Coronary artery (tissue), 2 donors: ENCODE measurements at regions not wholly inside any gene's neighbourhood (a gene's known extent, or its start where the extent isn't known, plus 50 kb on each side); places are given as distances from the start of the nearest gene placed in this dataset.

Source experiments
- DNase-seq: peaks from one replicate; pipeline ENCODE4 v3.0.0-alpha.2; 2017; ENCODE audit warnings: low spot score
- H3K27ac ChIP-seq, 2 donors: fragments of 200-600 bp; sonication (generic); one replicate each; pipeline ENCODE4 v1.5.1; 2016 to 2019
- H3K4me3 ChIP-seq: fragments of 200-600 bp; sonication (generic); 2 replicates; pipeline ENCODE4 v1.5.1; 2016; ENCODE audit warnings: mild to moderate bottlenecking, moderate library complexity
- TF ChIP-seq, protein P1 (sequence below): fragments of 200-600 bp; sonication (generic); IDR thresholded peaks from one replicate; pipeline ENCODE4 v1.5.1; 2019; ENCODE audit warnings: antibody characterized with exemption

- no peak overlapping the region for H3K4me3 ChIP-seq
- TF ChIP-seq, protein P1, sequence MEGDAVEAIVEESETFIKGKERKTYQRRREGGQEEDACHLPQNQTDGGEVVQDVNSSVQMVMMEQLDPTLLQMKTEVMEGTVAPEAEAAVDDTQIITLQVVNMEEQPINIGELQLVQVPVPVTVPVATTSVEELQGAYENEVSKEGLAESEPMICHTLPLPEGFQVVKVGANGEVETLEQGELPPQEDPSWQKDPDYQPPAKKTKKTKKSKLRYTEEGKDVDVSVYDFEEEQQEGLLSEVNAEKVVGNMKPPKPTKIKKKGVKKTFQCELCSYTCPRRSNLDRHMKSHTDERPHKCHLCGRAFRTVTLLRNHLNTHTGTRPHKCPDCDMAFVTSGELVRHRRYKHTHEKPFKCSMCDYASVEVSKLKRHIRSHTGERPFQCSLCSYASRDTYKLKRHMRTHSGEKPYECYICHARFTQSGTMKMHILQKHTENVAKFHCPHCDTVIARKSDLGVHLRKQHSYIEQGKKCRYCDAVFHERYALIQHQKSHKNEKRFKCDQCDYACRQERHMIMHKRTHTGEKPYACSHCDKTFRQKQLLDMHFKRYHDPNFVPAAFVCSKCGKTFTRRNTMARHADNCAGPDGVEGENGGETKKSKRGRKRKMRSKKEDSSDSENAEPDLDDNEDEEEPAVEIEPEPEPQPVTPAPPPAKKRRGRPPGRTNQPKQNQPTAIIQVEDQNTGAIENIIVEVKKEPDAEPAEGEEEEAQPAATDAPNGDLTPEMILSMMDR = no peak
- no peak overlapping the region for H3K27ac ChIP-seq
- DNase-seq = no peak
Observed at GRCh38 chr10:88181902-88182600, 318.6 kb downstream of the PTEN start.

DNA sequence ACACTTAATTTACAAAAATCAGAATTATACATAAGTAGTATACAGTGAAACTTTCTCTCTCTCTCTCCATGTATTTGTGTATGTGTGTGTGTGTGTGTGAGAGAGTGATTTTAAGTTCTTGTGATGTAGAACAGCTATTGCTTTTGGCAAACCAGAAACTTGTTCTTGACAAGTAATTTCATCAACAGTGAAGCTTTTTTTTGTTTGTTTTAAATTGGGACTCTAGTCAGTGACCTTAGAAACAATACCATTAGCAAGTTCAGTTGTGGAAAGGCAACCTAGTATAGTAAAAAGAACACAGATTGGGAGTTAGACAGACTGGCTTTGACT lies 319.1 kb downstream of the PTEN start:
- no peak overlapping the region for H3K4me3 ChIP-seq
- no peak overlapping the region for H3K27ac ChIP-seq
- DNase-seq = no peak
- TF ChIP-seq, protein P1 = no peak

GRCh38 chr10:88184543-88185297 lies 321.3 kb downstream of the PTEN start:
- no peak for DNase-seq
- TF ChIP-seq, protein P1 = no peak
- H3K27ac ChIP-seq = no peak overlapping the region
- no peak overlapping the region for H3K4me3 ChIP-seq

DNA sequence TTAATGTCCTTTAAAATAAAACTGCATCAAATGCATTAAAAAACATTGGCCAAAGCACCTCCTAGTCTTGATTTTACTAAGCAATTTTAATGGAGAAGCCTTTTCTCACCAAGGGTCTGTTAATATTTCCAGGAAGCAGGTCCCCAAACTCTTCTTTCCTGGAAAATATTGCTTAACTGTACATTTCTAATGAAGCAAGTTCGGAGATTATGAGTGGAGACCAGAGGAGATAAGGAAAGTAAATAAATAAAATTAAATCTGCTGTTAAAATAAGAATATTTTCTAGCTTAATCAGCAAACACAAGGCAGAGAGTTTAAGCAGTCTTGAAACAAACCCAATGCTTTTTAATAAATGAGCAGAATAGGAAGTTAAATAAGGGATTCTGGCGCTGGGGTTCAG lies 322.4 kb downstream of the PTEN start:
- no peak overlapping the region for H3K4me3 ChIP-seq
- TF ChIP-seq, protein P1 = no peak
- no peak for DNase-seq
- no peak overlapping the region for H3K27ac ChIP-seq

DNA sequence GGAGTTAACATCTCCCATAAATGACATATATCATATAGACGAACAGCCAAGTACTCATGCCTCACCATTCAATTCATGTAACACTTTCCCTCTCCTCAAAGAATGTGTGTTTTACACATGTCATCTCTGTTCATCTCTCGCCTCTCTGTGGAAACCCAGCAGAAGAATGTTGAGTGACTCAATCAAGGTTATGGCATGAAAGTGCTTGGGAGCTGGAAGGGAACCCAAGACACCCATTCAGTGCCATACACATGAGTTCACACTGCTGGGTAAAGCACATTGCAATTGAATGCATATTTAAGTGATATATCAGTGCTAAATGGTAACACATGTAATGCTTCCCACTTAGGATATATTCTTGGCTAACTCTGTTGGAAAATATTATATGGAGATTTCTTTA lies 322.9 kb downstream of the PTEN start:
- Histone ChIP-seq H3K4me3 (no peak overlapping the region), H3K27ac (no peak overlapping the region)
- TF ChIP-seq, protein P1 = no peak
- no peak for DNase-seq

- Histone ChIP-seq H3K27ac (no peak overlapping the region), H3K4me3 (no peak overlapping the region)
- no peak for DNase-seq
- TF ChIP-seq, protein P1 = no peak
Observed at GRCh38 chr10:88187472-88187871, 324.0 kb downstream of the PTEN start.

DNA sequence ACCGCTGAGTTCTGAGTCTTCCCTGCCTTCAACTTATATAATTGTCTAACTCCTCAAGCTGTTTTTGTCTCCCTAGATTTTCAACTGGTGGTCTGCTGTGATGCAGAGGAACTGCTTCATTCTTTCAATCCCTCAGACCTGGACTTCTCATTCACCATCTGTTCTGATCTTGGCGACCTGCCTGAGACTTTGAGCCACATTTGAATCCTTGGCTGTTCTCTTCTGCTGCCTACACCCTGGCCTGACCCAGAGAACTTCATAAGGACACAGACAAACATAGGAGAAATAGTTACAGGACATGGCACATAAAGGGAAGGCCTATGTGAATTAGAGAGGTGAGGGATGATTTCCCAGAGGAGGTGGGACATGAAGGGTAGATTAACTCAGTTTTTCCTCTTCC lies 326.7 kb downstream of the PTEN start:
- no peak overlapping the region for H3K27ac ChIP-seq

More for the DNA sequence above, 326.7 kb downstream of the PTEN start:
- no peak overlapping the region for H3K4me3 ChIP-seq
- DNase-seq = no peak
- TF ChIP-seq, protein P1 = no peak
